Activated CD8-positive, alpha-beta T cell treated with anti-CD3 and anti-CD28 coated beads for 36 hours (primary cell): ENCODE measurements at regions not wholly inside any gene's neighbourhood (a gene's known extent, or its start where the extent isn't known, plus 50 kb on each side); places are given as distances from the start of the nearest gene placed in this dataset.
"Not testable (repeated sequence)": the region's sequence is repeated elsewhere in the genome, so short reads cannot be mapped to it uniquely, and the experiment has no call there.

ENCODE experiments used
- ATAC-seq: fragments of 200-7000 bp; cut with Tn5 transposase; one replicate; pipeline ENCODE4 v1.10.0; 2021; ENCODE audit warnings: mild to moderate bottlenecking, moderate library complexity
- CTCF ChIA-PET: fragments of 350-600 bp; sonication (Branson Sonifier 250); formaldehyde crosslinking; loops from one replicate; lab custom pipeline; 2021; ENCODE audit warnings: antibody characterized with exemption; lab: Charles Lee
- POLR2A ChIA-PET: fragments of 350-600 bp; sonication (Branson Sonifier 250); formaldehyde crosslinking; loops from one replicate; lab custom pipeline; 2021; ENCODE audit warnings: antibody characterized with exemption; lab: Charles Lee
- DNase-seq: peaks from one replicate; pipeline ENCODE4 v3.0.0-alpha.2; 2020
- H3K27ac Mint-ChIP-seq: one replicate; pipeline ENCODE4 v1.8.0; 2021; ENCODE audit warnings: mild to moderate bottlenecking, mixed read lengths
- H3K27me3 Mint-ChIP-seq: one replicate; pipeline ENCODE4 v1.8.0; 2021; ENCODE audit warnings: mixed read lengths
- H3K36me3 Mint-ChIP-seq: one replicate; pipeline ENCODE4 v1.8.0; 2021; ENCODE audit warnings: low read depth, mixed read lengths
- H3K4me1 Mint-ChIP-seq: one replicate; pipeline ENCODE4 v1.8.0; 2021; ENCODE audit warnings: low read depth, mixed read lengths
- H3K4me3 Mint-ChIP-seq: one replicate; pipeline ENCODE4 v1.8.0; 2021; ENCODE audit warnings: mild to moderate bottlenecking, moderate library complexity, mixed read lengths
- H3K9me3 Mint-ChIP-seq: one replicate; pipeline ENCODE4 v1.8.0; 2021; ENCODE audit warnings: mixed read lengths
- intact Hi-C: fragments of 100-400 bp; cut with micrococcal nuclease; formaldehyde crosslinking; loops from one replicate; pipeline ENCODE4 v1.10.0; 2022
- TF ChIP-seq, protein P1 (sequence below): fragments of 200-600 bp; IDR thresholded peaks from one replicate; pipeline ENCODE4 v1.8.0; 2022; ENCODE audit warnings: antibody characterized with exemption, mild to moderate bottlenecking

DNA sequence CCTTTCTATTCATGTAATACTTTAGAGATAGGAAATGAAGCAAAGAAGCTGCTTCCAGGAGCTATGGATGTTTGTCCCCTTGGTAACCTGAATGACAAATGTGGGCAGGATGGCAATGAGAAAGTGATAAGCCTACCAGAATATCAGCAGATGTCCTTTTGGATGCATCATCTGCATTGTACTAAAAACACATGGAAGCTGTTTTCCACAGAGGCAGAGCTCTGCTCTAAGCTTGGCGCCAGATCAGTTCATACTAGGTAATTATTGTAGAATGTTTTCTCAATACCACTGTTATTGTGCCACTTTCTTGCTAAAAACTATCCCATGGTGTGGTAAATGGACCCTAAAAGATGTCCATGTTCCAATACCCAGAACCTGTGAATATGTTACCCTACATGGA lies 100.2 kb downstream of the DTWD1 start:
- CTCF ChIA-PET = interaction anchor here (1.0 kb wide), 1 partner anchor 24 kb away, joined by 4 read pairs; no protein-coding TSS in a partner anchor
- TF ChIP-seq, protein P1, sequence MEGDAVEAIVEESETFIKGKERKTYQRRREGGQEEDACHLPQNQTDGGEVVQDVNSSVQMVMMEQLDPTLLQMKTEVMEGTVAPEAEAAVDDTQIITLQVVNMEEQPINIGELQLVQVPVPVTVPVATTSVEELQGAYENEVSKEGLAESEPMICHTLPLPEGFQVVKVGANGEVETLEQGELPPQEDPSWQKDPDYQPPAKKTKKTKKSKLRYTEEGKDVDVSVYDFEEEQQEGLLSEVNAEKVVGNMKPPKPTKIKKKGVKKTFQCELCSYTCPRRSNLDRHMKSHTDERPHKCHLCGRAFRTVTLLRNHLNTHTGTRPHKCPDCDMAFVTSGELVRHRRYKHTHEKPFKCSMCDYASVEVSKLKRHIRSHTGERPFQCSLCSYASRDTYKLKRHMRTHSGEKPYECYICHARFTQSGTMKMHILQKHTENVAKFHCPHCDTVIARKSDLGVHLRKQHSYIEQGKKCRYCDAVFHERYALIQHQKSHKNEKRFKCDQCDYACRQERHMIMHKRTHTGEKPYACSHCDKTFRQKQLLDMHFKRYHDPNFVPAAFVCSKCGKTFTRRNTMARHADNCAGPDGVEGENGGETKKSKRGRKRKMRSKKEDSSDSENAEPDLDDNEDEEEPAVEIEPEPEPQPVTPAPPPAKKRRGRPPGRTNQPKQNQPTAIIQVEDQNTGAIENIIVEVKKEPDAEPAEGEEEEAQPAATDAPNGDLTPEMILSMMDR = no peak
- Mint-ChIP-seq H3K4me1 (no peaks in the 10 kb centered on the region), H3K36me3 (no peaks in the 10 kb centered on the region), H3K27ac (no peak overlapping the region), H3K27me3 (peaks cover 2% of the 10 kb centered on the region), H3K4me3 (no peak overlapping the region), H3K9me3 (peaks cover 7% of the 10 kb centered on the region)
- ATAC-seq (no peak), DNase-seq (no peak)
- POLR2A ChIA-PET = no interaction called here
- intact Hi-C loops = no loop called here

DNA sequence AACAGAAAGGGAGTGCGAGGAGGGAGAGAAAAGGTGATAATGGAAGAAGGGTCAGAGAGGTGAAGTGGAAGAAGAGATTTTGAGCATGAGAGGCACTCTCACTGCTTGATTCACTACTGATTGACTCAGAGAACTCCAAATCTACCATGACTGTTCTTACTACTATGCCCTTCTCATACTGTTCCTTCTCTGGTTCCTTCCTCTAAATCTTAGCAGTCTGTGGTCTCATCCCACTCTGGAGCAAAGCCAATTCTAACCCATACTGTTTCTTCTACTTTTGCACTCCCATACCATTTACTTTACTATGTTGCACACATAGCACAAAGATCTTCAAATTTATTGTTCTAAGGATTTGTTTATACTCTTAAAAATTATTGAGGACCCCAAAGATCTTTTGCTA lies 100.8 kb downstream of the DTWD1 start:
- POLR2A ChIA-PET = no interaction called here
- ATAC-seq (no peak), DNase-seq (no peak)
- TF ChIP-seq, protein P1 = no peak
- H3K27ac Mint-ChIP-seq = no peak overlapping the region
- H3K4me3 Mint-ChIP-seq = no peak overlapping the region
- no peaks in the 10 kb centered on the region for H3K36me3 Mint-ChIP-seq
- peaks cover 11% of the 10 kb centered on the region for H3K9me3 Mint-ChIP-seq
- CTCF ChIA-PET = no interaction called here
- H3K4me1 Mint-ChIP-seq = no peaks in the 10 kb centered on the region
- intact Hi-C loops = no loop called here
- peaks cover 2% of the 10 kb centered on the region for H3K27me3 Mint-ChIP-seq

DNA sequence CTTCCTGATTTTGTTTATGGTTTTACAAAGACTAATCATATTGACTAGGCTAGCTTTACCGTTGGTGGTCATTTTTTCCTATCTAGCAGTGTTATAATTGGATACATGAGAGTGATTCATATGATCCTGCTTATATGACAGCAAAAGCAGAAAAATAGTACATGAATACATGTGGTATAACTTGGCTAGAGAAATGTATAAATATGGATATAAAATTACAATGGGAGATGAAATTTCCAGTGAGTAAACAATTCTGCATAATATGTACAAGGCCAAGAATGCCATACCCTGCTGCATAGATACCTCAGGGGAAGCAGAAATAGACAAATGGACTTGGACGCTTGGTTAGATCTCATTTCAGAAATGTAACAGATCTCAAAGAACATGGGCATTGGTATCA lies 103.1 kb downstream of the DTWD1 start:
- ATAC-seq = no peak
- H3K4me3 Mint-ChIP-seq = no peak overlapping the region
- H3K27ac Mint-ChIP-seq = no peak overlapping the region

DNA sequence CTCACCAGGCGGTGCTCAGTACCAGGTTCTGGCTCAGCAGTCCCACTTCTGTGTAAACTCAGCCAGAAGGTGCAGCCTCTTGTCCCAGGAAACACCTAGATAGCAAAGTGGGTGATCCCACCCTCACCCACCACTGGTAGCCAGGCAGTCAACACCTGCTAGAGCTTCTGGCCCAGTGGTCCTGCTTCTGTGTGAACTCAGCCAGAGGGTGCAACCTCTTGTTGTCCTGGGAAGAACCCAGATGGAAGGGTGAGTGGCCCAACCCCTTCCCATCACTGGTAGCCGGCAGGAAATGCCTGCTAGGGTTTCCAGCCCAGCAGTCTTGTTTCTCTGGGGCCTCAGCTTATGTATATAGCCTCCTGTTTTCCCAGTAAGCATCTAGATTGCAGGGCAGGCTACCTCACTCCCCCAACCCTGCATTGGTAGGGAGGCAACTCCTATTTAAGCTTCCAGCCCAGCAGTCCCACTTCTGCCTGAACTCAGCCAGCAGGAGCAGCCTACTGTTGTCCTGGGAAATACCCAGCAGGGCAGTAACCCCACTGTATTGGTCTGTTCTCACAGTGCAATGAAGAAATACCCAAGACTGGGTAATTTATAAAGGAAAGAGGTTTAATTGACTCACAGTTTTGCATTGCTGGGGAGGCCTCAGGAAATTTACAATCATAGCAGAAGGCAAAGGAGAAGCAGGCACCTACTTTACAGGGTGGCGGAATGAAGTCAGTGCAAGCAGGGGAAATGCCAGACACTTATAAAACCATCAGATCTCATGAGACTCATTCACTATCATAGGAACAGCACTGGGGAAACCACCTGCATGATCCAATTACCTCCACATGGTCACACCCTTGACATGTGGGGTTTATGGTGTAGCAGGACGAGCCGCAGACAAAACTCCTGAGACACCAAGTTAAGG lies 110.6 kb downstream of the DTWD1 start:
- H3K36me3 Mint-ChIP-seq = no peaks in the 10 kb centered on the region
- TF ChIP-seq, protein P1 = no peak
- DNase-seq (no peak), ATAC-seq (no peak)
- peaks cover 3% of the 10 kb centered on the region for H3K9me3 Mint-ChIP-seq
- no peaks in the 10 kb centered on the region for H3K4me1 Mint-ChIP-seq
- intact Hi-C loops = no loop called here
- CTCF ChIA-PET = no interaction called here
- POLR2A ChIA-PET = no interaction called here
- no peak overlapping the region for H3K27ac Mint-ChIP-seq
- peaks cover 2% of the 10 kb centered on the region for H3K27me3 Mint-ChIP-seq
- H3K4me3 Mint-ChIP-seq = no peak overlapping the region

More for the DNA sequence above, 103.1 kb downstream of the DTWD1 start:
- H3K4me1 Mint-ChIP-seq = no peaks in the 10 kb centered on the region
- intact Hi-C loops = no loop called here
- H3K27me3 Mint-ChIP-seq = peaks cover 2% of the 10 kb centered on the region
- ChIA-PET POLR2A (no interaction called here), CTCF (no interaction called here)
- TF ChIP-seq, protein P1 = no peak
- no peaks in the 10 kb centered on the region for H3K36me3 Mint-ChIP-seq
- no peak for DNase-seq
- H3K9me3 Mint-ChIP-seq = peaks cover 13% of the 10 kb centered on the region

DNA sequence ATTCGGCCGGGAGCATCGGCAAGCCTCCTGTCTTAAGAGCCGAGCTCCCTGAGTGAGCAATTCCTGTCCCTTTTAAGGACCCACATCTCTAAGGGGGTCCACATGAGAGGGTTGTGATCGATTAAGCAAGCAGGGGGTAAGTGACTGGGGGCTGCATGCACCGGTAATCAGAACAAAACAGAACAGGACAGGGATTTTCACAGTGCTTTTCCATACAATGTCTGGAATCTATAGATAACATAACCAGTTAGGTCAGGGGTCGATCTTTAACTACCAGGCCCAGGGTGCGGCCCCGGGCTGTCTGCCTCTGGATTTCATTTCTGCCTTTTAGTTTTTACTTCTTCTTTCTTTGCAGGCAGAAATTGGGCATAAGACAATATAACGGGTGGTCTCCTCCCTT lies 111.3 kb downstream of the DTWD1 start:
- DNase-seq, ATAC-seq, intact Hi-C loops, H3K27ac Mint-ChIP-seq, H3K36me3 Mint-ChIP-seq, CTCF ChIA-PET, H3K9me3 Mint-ChIP-seq, H3K27me3 Mint-ChIP-seq, POLR2A ChIA-PET, H3K4me3 Mint-ChIP-seq, H3K4me1 Mint-ChIP-seq: not testable (repeated sequence)

DNA sequence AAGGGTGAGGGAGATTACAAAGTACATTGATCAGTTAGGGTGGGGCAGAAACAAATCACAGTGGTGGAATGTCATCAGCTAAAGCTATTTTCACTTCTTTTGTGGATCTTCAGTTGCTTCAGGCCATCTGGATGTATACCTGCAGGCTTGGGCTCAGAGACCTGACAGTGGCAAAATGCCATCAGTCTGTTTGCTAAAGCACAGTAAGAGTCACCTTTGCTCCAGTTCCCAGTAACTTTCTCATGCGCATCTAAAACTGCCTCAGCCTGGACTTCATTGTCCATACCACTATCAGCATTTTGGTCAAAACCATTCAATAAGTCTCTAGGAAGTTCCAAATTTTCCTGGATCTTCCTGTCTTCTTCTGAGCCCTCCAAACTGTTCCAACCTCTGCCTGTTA lies 113.2 kb downstream of the DTWD1 start:
- H3K27ac Mint-ChIP-seq, H3K9me3 Mint-ChIP-seq, ATAC-seq, DNase-seq, H3K36me3 Mint-ChIP-seq, H3K4me1 Mint-ChIP-seq, H3K4me3 Mint-ChIP-seq, CTCF ChIA-PET, intact Hi-C loops, POLR2A ChIA-PET, H3K27me3 Mint-ChIP-seq: not testable (repeated sequence)
